ENCODE measurements at regions not wholly inside any gene's neighbourhood (a gene's known extent, or its start where the extent isn't known, plus 50 kb on each side); places are given as distances from the start of the nearest gene placed in this dataset.

GRCh38 chr5:133738271-133738670 is 125.9 kb upstream of the FSTL4 start:
- H3K79me1 ChIP-seq (ENCODE audit: low read depth, low read length): no peaks in the 10 kb centered on the region
- H2BK20ac ChIP-seq (ENCODE audit: low read length): no peak overlapping the region
- no peaks in the 10 kb centered on the region for H3K36me3 ChIP-seq (ENCODE audit: control insufficient read depth in 2 of 4, insufficient read depth in 4 of 4, low read length in 3 of 4)
- no peak overlapping the region for H3K4me3 ChIP-seq (ENCODE audit: extremely low read depth in 1 of 4, insufficient read depth in 2 of 4, low read depth in 3 of 4, low read length in 4 of 4)
- H4K5ac ChIP-seq (ENCODE audit: insufficient read length, low read depth, low read length): no peak overlapping the region
- ChIA-PET CTCF (ENCODE audit: partially characterized antibody) (interaction anchor here (1.9 to 3.6 kb wide), 2 partner anchors 8 to 17 kb away, joined by 8 to 14 read pairs; no protein-coding TSS in a partner anchor), POLR2A (ENCODE audit: partially characterized antibody) (no interaction called here)
- no peaks in the 10 kb centered on the region; a peak in 1 of 4 replicates for H3K79me2 ChIP-seq (ENCODE audit: control insufficient read depth in 1 of 2, insufficient read depth in 2 of 2, low read length in 2 of 2)
- H2BK5ac ChIP-seq (ENCODE audit: low read depth, low read length): no peak overlapping the region
- H3K18ac ChIP-seq (ENCODE audit: extremely low read depth, low read length): no peak overlapping the region
- no peak overlapping the region for H4K8ac ChIP-seq (ENCODE audit: extremely low read depth, insufficient read depth, low read length)
- H2AK5ac ChIP-seq (ENCODE audit: low read depth, low read length): no peak overlapping the region
- H2BK120ac ChIP-seq (replicated peaks; ENCODE audit: low read depth, low read length): no peak overlapping the region
- no peak overlapping the region for H3K4me2 ChIP-seq (ENCODE audit: insufficient read depth in 1 of 2, low read depth in 2 of 2, low read length in 2 of 2)
- no peaks in the 10 kb centered on the region for H3K4me1 ChIP-seq (replicated peaks in 1 of 4; ENCODE audit: control insufficient read depth in 3 of 4, insufficient read depth in 4 of 4, low read length in 3 of 4)
- no peak overlapping the region for H4K91ac ChIP-seq (replicated peaks; ENCODE audit: insufficient read length, low read length)
- H2BK12ac ChIP-seq (ENCODE audit: low read depth, low read length): no peak overlapping the region
- H3K4ac ChIP-seq (replicated peaks; ENCODE audit: insufficient read length, low read depth, low read length): no peak overlapping the region
- H4K20me1 ChIP-seq (replicated peaks in 1 of 2; ENCODE audit: control insufficient read depth in 1 of 2, insufficient read depth in 2 of 2, low read length in 2 of 2): no peaks in the 10 kb centered on the region
- H3K27ac ChIP-seq (ENCODE audit: low read depth, low read length): no peak overlapping the region
- no peak overlapping the region for H3K14ac ChIP-seq (ENCODE audit: insufficient read length)
- no peaks in the 10 kb centered on the region for H3K27me3 ChIP-seq (replicated peaks in 1 of 4; ENCODE audit: control insufficient read depth in 3 of 4, extremely low read depth in 1 of 4, insufficient read depth in 3 of 4, low read length in 3 of 4)
- no peak overlapping the region for H3K56ac ChIP-seq (replicated peaks; ENCODE audit: insufficient read length, low read depth, low read length)
- DNase-seq (ENCODE audit: low read depth in 1 of 2, low spot score in 2 of 2): no peak
- no peak overlapping the region for H3K9ac ChIP-seq (replicated peaks in 1 of 4; ENCODE audit: extremely low read depth in 1 of 4, low read depth in 3 of 4, low read length in 3 of 4)
- no peak for FAIRE-seq
- no peaks in the 10 kb centered on the region for H3K9me3 ChIP-seq (ENCODE audit: insufficient read depth in 2 of 2, low read depth in 1 of 2, low read length in 1 of 2)
- H3K23me2 ChIP-seq (ENCODE audit: low read depth, low read length): no peaks in the 10 kb centered on the region
- WGBS, 2 experiments (ENCODE audit: extremely low coverage in 1 of 2, insufficient coverage in 1 of 2, insufficient read length in 1 of 2, insufficient replicate concordance in 2 of 2, low coverage in 1 of 2, low lambda C conversion rate in 2 of 2, missing lambda C conversion rate in 1 of 2): 83% methylated on average over 4 of the region's 4 CpGs; no CpG with 5 or more reads in 1 of the 2 experiments
- no peak overlapping the region for H3K23ac ChIP-seq (ENCODE audit: insufficient read length)
- H2AFZ ChIP-seq (ENCODE audit: low read length): no peak overlapping the region
- H2BK15ac ChIP-seq (ENCODE audit: low read length): no peak overlapping the region
- no peak for TF ChIP-seq RAD21 (IDR thresholded peaks at IDR 0.05 in 1 of 2, conservative IDR thresholded peaks at IDR 0.05 in 1 of 2; ENCODE audit: low read depth in 2 of 2, low read length in 2 of 2)
- TF ChIP-seq MAFK (IDR thresholded peaks at IDR 0.05; ENCODE audit: low read depth, low read length): no peak
- no peak for TF ChIP-seq MAX (IDR thresholded peaks at IDR 0.05)
- no peak for TF ChIP-seq POLR2AphosphoS5 (IDR thresholded peaks at IDR 0.05; ENCODE audit: low read depth, low read length)
- no peak for TF ChIP-seq RBBP5 (IDR thresholded peaks at IDR 0.05; ENCODE audit: borderline replicate concordance, low read depth, low read length)
- no peak for TF ChIP-seq ZNF274 (IDR thresholded peaks at IDR 0.05; ENCODE audit: borderline replicate concordance, extremely low read depth, low read length)
- no peak for TF ChIP-seq CREB1 (IDR thresholded peaks at IDR 0.05)
- no peak for TF ChIP-seq SAP30 (IDR thresholded peaks at IDR 0.05; ENCODE audit: insufficient read depth, insufficient replicate concordance, low read length)
- no peak for TF ChIP-seq TAF1 (IDR thresholded peaks at IDR 0.05; ENCODE audit: low read depth, low read length)
- TF ChIP-seq CHD2 (IDR thresholded peaks at IDR 0.05; ENCODE audit: low read length): no peak
- TF ChIP-seq USF2 (IDR thresholded peaks at IDR 0.05; ENCODE audit: low read length): no peak
- TF ChIP-seq GTF2F1 (IDR thresholded peaks at IDR 0.05; ENCODE audit: borderline replicate concordance, low read depth, low read length): no peak
- TF ChIP-seq CEBPB (IDR thresholded peaks at IDR 0.05; ENCODE audit: low read depth, low read length): no peak
- no peak for TF ChIP-seq GABPA (IDR thresholded peaks at IDR 0.05; ENCODE audit: borderline replicate concordance, insufficient read depth, low read length)
